ENCODE measurements at regions not wholly inside any gene's neighbourhood (a gene's known extent, or its start where the extent isn't known, plus 50 kb on each side); places are given as distances from the start of the nearest gene placed in this dataset.

GRCh38 chr20:24097506-24098245 lies 109.1 kb upstream of the GGTLC1 start:
- no peak for DNase-seq

GRCh38 chr20:24096864-24097450 lies 108.4 kb upstream of the GGTLC1 start:
- DNase-seq, result peak in 1 of 3 experiments; percentile 12

- no peak for DNase-seq
These were observed 107.7 kb upstream of the GGTLC1 start for GRCh38 chr20:24096264-24096663.

GRCh38 chr20:24095756-24096155 lies 107.2 kb upstream of the GGTLC1 start:
- peak in 1 of 3 experiments; percentile 22 for DNase-seq

GRCh38 chr20:24095303-24095702 lies 106.7 kb upstream of the GGTLC1 start:
- DNase-seq, result no peak

GRCh38 chr20:24089576-24089975 lies 101.0 kb upstream of the GGTLC1 start:
- DNase-seq, result no peak

GRCh38 chr20:24086121-24086520 lies 97.5 kb upstream of the GGTLC1 start:
- no peak for DNase-seq

GRCh38 chr20:24084281-24084680 lies 95.7 kb upstream of the GGTLC1 start:
- no peak for DNase-seq

GRCh38 chr20:24081077-24081476 lies 92.5 kb upstream of the GGTLC1 start:
- no peak for DNase-seq

GRCh38 chr20:24079661-24080412 lies 91.3 kb upstream of the GGTLC1 start:
- no peak for DNase-seq

- DNase-seq, result no peak
These were observed 88.6 kb upstream of the GGTLC1 start for GRCh38 chr20:24077145-24077544.

GRCh38 chr20:24070679-24071078 lies 82.1 kb upstream of the GGTLC1 start:
- no peak for DNase-seq

- no peak for DNase-seq
These were observed 77.6 kb upstream of the GGTLC1 start for GRCh38 chr20:24066076-24066700.

GRCh38 chr20:24064915-24065314 lies 76.3 kb upstream of the GGTLC1 start:
- DNase-seq, result no peak

GRCh38 chr20:24064092-24064491 lies 75.5 kb upstream of the GGTLC1 start:
- no peak for DNase-seq

GRCh38 chr20:24063100-24063499 lies 74.5 kb upstream of the GGTLC1 start:
- DNase-seq, result no peak

GRCh38 chr20:24060851-24061590 lies 72.4 kb upstream of the GGTLC1 start:
- no peak for DNase-seq

GRCh38 chr20:24059174-24059573 lies 70.6 kb upstream of the GGTLC1 start:
- DNase-seq, result no peak

GRCh38 chr20:24056491-24056890 lies 67.9 kb upstream of the GGTLC1 start:
- no peak for DNase-seq

GRCh38 chr20:24052599-24053275 lies 64.2 kb upstream of the GGTLC1 start:
- DNase-seq, result no peak

- DNase-seq, result no peak
These were observed 62.6 kb upstream of the GGTLC1 start for GRCh38 chr20:24051160-24051559.

GRCh38 chr20:24050119-24050518 lies 61.5 kb upstream of the GGTLC1 start:
- DNase-seq, result no peak

Measured in NCI-H1417 (cell line).